PC-9 (cell line): ENCODE measurements at regions not wholly inside any gene's neighbourhood (a gene's known extent, or its start where the extent isn't known, plus 50 kb on each side); places are given as distances from the start of the nearest gene placed in this dataset.

Experiments used
- BruUV-seq: library from RNA; stranded (reverse); fragments of 400-500 nt; replicated peaks from 2 replicates; lab custom pipeline; 2021; lab: Mats Ljungman, UMichigan
- CTCF ChIA-PET: fragments of 300-600 bp; sonication (Branson Sonifier 250); formaldehyde crosslinking; loops from one replicate; lab custom pipeline; 2022; ENCODE audit warnings: antibody characterized with exemption; lab: Charles Lee
- POLR2A ChIA-PET: fragments of 300-600 bp; sonication (Branson Sonifier 250); formaldehyde crosslinking; loops from one replicate; lab custom pipeline; 2022; ENCODE audit warnings: antibody characterized with exemption; ENCODE audit not compliant: unreplicated experiment; lab: Charles Lee
- DNase-seq, 2 experiments: peaks; one replicate each; pipeline versions ENCODE4 v3.0.0 to v3.0.0-alpha.2; 2015 to 2022; ENCODE audit warnings: mixed read lengths in 1 of 2
- H2AFZ ChIP-seq: fragments of 200-600 bp; sonication (generic); 2 replicates; pipeline ENCODE4 v1.8.1; 2017; ENCODE audit warnings: antibody characterized with exemption
- H3F3A ChIP-seq: fragments of 200-600 bp; sonication (generic); 2 replicates; pipeline ENCODE4 v1.8.1; 2017; ENCODE audit warnings: antibody characterized with exemption, mild to moderate bottlenecking, low read depth; ENCODE audit not compliant: insufficient read depth
- H3K27ac ChIP-seq: fragments of 200-600 bp; sonication (generic); 2 replicates; pipeline ENCODE4 v1.6.1; 2016; ENCODE audit warnings: mixed run types
- H3K27me3 ChIP-seq: fragments of 200-600 bp; sonication (generic); 2 replicates; pipeline ENCODE4 v1.6.1; 2016; ENCODE audit warnings: low read depth, mixed run types; ENCODE audit not compliant: insufficient read depth
- H3K36me3 ChIP-seq: fragments of 200-600 bp; sonication (generic); 2 replicates; pipeline ENCODE4 v1.6.1; 2016; ENCODE audit warnings: low read depth, mixed run types
- H3K4me1 ChIP-seq: fragments of 200-600 bp; sonication (generic); replicated peaks from 2 replicates; pipeline ENCODE4 v1.6.1; 2016; ENCODE audit warnings: mixed run types; ENCODE audit not compliant: insufficient read depth
- H3K4me2 ChIP-seq: fragments of 200-600 bp; sonication (generic); 2 replicates; pipeline ENCODE4 v1.6.1; 2017; ENCODE audit warnings: mixed run types
- H3K4me3 ChIP-seq: fragments of 200-600 bp; sonication (generic); 2 replicates; pipeline ENCODE4 v1.6.1; 2016; ENCODE audit warnings: mixed run types
- H3K79me2 ChIP-seq: fragments of 200-600 bp; sonication (generic); 2 replicates; pipeline ENCODE4 v1.6.1; 2017; ENCODE audit warnings: low read depth, mixed run types
- H3K9me2 ChIP-seq: fragments of 200-600 bp; sonication (generic); 2 replicates; pipeline ENCODE4 v1.8.1; 2017; ENCODE audit warnings: mild to moderate bottlenecking; ENCODE audit not compliant: insufficient read depth
- H3K9me3 ChIP-seq: fragments of 200-600 bp; sonication (generic); 2 replicates; pipeline ENCODE4 v1.8.1; 2016; ENCODE audit warnings: low read depth; ENCODE audit not compliant: insufficient read depth
- H4K20me1 ChIP-seq: fragments of 200-600 bp; sonication (generic); 2 replicates; pipeline ENCODE4 v1.8.1; 2017; ENCODE audit not compliant: insufficient read depth
- CTCF ChIP-seq: fragments of 200-600 bp; sonication (generic); conservative IDR thresholded peaks from 2 replicates; pipeline ENCODE4 v1.6.1; 2017; ENCODE audit warnings: mixed run types, antibody characterized with exemption, mild to moderate bottlenecking, moderate library complexity
- EZH2 ChIP-seq: fragments of 200-600 bp; sonication (generic); IDR thresholded peaks from 2 replicates; pipeline ENCODE4 v1.8.0; 2017; ENCODE audit warnings: antibody characterized with exemption, low read depth
- intact Hi-C: fragments of 100-400 bp; cut with micrococcal nuclease; formaldehyde crosslinking; loops from one replicate; pipeline ENCODE4 v1.10.0; 2022; ENCODE audit not compliant: unreplicated experiment

GRCh38 chr15:53212785-53213184, 422.6 kb upstream of the ONECUT1 start:
- ChIA-PET POLR2A (no interaction called here), CTCF (no interaction called here)
- no peak overlapping the region for H3K4me2 ChIP-seq
- no TSS peak for BruUV-seq
- H3K36me3 ChIP-seq, result no peaks in the 10 kb centered on the region
- no peaks in the 10 kb centered on the region for H3F3A ChIP-seq
- no peaks in the 10 kb centered on the region for H4K20me1 ChIP-seq
- H3K9me2 ChIP-seq, result no peaks in the 10 kb centered on the region
- no peaks in the 10 kb centered on the region for H3K9me3 ChIP-seq
- no peak overlapping the region for H3K4me3 ChIP-seq
- H3K27ac ChIP-seq, result no peak overlapping the region
- no peaks in the 10 kb centered on the region for H3K4me1 ChIP-seq
- DNase-seq, result no peak
- H3K27me3 ChIP-seq, result no peaks in the 10 kb centered on the region
- no peaks in the 10 kb centered on the region for H3K79me2 ChIP-seq
- intact Hi-C loops, result no loop called here
- TF ChIP-seq EZH2, result no peak
- no peak for TF ChIP-seq CTCF
- H2AFZ ChIP-seq, result no peak overlapping the region

- Histone ChIP-seq H3K27ac (no peak overlapping the region), H3K4me3 (no peak overlapping the region), H3K27me3 (no peaks in the 10 kb centered on the region), H3K36me3 (no peaks in the 10 kb centered on the region), H3K79me2 (no peaks in the 10 kb centered on the region), H3K4me1 (no peaks in the 10 kb centered on the region), H4K20me1 (no peaks in the 10 kb centered on the region), H2AFZ (no peak overlapping the region), H3K9me2 (no peaks in the 10 kb centered on the region), H3K9me3 (no peaks in the 10 kb centered on the region), H3F3A (no peaks in the 10 kb centered on the region), H3K4me2 (no peak overlapping the region)
- TF ChIP-seq CTCF (no peak), EZH2 (no peak)
- no TSS peak for BruUV-seq
- no peak for DNase-seq
- ChIA-PET CTCF (no interaction called here), POLR2A (no interaction called here)
- intact Hi-C loops, result no loop called here
Observed at GRCh38 chr15:53210653-53211052, 420.5 kb upstream of the ONECUT1 start.

- H3K79me2 ChIP-seq, result no peaks in the 10 kb centered on the region
- H3K4me1 ChIP-seq, result no peaks in the 10 kb centered on the region
- no peak overlapping the region for H3K4me2 ChIP-seq
- H2AFZ ChIP-seq, result no peak overlapping the region
- no peaks in the 10 kb centered on the region for H3K36me3 ChIP-seq
- no TSS peak for BruUV-seq
- H3K27ac ChIP-seq, result no peak overlapping the region
- H3F3A ChIP-seq, result no peaks in the 10 kb centered on the region
- TF ChIP-seq CTCF, result no peak
- no peak for TF ChIP-seq EZH2
- ChIA-PET POLR2A (no interaction called here), CTCF (no interaction called here)
- no peaks in the 10 kb centered on the region for H3K27me3 ChIP-seq
- intact Hi-C loops, result no loop called here
- no peaks in the 10 kb centered on the region for H3K9me2 ChIP-seq
- no peak for DNase-seq
- H4K20me1 ChIP-seq, result no peaks in the 10 kb centered on the region
- no peak overlapping the region for H3K4me3 ChIP-seq
- H3K9me3 ChIP-seq, result no peaks in the 10 kb centered on the region
Observed at GRCh38 chr15:53209396-53210042, 419.4 kb upstream of the ONECUT1 start.
